ENCODE measurements at regions not wholly inside any gene's neighbourhood (a gene's known extent, or its start where the extent isn't known, plus 50 kb on each side); places are given as distances from the start of the nearest gene placed in this dataset.

DNA sequence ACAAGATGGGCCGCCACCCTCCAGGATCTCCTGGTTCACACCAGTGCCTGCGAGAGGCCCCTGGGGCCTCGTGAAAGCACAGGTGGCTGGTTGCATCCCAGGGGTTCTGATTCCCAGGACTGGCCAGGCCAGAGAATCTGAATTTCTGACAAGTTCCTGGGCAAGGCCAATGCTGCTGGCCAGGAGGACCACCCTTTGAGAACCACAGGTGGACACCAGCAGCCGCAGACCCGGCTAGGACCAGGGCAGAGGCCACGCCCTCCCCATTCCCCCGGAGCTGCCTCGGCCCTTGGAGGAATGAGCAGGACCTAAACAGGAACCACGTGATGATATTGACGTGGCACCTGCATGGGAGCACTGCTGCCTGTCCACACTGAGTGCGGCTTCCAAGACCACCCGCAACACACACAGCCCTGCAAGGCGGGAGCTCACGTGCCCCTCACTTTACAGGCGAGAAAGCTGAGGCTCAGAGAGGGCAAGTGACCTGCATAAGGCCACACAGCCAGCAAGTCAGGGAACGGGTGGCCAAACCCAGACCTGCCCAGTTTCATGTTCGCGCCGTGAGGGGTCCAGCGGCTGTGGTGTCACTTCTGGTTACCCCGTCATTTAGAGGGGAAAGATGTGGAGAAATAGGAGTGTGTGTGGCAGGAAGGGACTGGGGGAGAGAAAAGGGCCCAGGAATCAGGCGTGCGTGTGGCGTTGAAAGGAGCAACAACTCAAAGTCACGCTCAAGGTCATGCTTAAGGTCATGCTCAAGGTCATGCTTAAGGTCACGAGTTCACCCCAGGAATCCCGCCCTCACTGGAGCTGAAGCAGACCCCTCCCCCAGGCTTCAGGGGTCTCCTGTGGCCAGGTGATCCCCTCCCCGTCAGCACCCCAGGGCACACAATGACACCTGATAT lies 105.9 kb upstream of the IER5L start:
- no peak for DNase-seq (ENCODE audit: low read depth)

DNA sequence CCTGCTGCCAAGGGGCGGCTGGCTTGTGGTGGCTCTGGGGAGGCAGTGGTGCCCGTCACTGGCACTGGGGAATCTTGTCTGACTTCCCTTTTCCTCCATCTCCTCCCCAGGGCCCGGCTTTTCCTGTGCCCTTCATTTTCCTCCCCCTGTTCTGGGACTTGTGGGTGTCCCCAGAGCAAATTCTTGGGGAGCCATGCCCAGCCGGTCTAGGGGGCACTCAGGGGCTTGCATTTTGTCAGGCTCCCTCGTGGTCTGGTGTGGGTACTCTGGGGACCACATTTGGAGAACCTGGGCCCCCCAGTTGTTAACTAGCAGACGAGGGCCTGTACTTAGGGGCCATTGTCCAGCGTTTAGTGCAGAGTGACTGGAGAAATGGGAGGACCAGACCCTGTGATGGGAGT lies 105.2 kb upstream of the IER5L start:
- no peak for DNase-seq (ENCODE audit: low read depth)

DNA sequence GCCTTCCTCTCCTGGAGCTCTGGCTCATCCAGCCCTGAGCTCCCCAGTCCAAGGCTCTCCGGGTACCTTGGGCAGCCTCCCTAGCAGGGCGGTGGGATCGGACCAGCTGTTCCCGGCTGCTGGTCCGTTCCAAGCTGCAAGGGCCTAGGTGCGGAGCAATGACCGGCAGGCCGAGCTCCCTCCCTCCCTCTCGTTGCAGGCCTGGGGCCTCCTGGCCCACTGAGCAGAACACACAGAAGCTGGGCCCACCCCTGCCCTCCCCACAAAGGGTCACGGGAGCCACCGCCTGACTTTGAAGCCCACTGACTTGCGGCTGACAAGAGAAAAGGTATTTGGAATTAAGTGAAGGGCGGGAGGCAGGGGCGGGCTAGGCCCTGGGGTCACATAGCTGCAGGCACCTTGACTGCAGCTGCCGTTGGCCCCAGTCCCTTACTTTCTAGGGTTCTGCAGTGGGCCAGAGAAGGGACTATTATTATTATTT lies 104.7 kb upstream of the IER5L start:
- DNase-seq (ENCODE audit: low read depth): no peak

DNA sequence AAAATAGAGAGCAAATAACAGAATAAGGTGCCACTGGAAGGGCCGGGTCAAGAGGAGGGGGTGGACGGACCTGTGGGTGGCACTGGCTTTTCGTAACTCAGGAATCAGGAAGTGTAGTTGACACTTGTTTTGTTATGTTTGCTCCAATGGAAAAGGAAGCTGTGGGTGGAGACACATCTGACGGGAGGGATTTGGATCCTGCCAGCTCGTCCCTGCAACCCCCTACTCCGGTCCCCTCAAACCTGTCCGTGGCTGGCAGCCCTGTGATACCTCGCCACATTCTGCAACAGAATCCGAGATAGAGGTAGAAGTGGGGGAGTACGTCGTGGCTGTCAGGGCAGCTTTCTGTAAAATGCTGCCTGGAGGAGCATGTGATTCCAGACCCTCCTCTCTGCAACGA lies 104.2 kb upstream of the IER5L start:
- DNase-seq (ENCODE audit: low read depth): no peak

DNA sequence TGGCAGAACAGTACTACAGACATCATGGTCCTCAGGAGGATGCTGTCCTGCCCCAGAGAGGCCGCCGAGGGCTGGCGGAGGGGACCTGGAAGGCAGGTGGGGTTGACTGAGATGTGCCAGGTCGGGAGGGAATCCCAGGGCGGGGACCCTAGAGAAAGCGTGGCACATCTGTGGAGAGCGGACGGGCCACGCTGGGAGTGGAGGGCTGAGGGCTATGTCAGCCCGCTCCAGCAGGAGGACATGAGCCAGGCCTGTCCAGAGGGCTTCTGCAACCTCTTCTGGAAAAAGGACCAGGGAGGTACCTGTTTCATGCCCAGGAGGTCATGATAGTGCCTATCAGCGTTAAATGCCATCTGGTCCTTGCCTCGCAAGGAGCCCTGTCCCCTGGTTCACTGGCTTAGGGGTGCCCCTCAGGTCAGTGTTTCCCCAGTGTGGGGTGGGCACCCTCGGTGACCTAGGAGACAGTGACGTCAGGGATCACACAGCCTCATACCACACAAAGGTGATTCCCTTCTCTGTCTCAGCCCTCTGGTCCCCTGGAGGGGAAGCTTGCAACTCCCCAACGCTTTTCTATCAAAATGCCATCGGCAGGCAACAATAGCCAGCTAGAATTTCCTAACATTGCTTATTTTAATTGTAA lies 103.6 kb upstream of the IER5L start:
- no peak for DNase-seq (ENCODE audit: low read depth)

DNA sequence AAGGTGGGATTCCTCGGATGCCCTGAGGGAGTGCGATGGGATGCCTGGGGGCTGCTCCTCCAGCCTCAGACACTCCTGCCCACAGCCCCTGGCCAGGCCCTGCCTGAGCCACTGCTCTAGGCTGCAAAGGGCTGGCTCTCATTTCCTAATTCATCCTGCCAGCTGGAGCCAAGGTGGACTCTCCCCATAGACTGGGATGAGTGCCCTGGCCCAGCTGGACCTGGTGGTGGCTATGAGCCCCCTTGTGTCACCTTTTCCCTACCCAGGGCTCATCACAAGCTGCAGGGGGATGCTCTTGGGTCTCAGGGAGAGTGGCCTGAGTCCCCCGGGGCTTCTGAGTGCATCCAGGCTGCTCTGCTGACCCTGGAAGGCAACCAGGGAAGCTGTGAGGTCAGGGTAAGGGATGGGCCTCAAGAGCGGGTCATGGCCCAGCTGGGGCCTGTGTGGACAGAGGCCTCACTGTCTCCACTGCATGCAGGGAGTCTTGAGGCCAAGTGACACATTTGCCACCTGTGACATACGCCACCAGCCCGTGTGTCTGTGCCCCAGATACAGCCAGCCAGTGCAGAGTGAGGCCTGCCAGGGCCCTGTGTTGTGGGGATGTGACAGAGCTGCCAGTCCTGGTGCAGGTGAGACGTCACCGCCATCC lies 102.7 kb upstream of the IER5L start:
- no peak for DNase-seq (ENCODE audit: low read depth)

DNA sequence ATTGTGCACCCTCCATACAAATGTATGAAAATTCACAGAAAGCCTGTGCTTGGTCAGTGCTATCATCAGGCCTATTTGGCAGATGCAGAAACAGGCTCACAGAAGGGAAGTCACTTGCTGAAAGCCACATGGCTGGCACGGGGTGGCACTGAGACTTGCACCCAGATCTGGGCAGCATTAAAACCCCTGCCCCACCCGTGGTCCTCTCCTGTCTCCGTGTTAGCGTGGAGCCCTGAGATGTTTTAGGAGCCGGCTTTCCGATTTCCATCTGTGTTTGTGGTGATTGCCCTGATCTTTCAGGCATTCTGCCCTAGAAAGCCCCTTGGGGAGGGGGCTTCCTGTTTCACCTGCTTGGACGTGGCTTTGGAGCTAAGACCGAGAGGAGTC lies 102.2 kb upstream of the IER5L start:
- DNase-seq (ENCODE audit: low read depth): no peak

DNA sequence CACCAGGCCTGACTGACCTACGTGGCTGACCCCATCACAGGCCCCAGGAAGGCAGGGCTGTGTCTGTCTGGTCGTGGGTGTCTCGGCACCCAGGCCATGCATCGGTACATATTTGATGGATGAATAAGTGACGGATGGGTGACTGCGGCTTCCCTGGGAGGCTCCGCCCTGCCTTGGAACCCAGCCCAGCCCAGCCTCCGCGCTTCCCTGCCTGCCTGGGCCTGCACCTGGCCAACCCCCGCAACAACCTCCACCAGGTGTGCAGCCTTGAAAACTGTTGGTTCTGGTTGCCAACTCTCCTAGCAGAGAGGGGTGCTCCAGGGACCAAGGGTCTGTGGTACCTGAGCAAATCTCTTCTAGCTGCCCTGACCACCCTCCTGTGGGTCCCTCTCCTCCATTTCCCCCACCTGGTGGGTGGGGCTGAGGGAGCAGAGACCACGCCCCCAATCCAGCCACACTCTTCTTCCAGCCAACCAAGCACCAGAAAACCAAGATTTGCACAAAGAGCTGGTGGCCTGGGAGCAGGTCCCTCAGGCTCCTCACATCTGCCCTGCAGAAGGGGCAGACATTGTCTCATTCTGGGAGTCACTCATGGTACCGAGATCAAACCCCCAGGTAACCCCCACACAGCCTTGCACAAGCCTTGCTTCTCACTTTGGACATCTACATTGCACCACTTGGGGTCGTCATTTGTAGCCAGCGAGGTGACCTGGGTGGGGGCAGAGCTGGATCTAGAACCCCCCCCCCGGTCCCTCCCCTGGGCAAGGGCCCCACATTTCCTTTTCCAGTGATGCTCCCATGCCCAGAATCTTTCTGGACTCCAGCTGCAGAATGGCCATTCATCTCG lies 100.6 kb upstream of the IER5L start:
- DNase-seq (ENCODE audit: low read depth): no peak

DNA sequence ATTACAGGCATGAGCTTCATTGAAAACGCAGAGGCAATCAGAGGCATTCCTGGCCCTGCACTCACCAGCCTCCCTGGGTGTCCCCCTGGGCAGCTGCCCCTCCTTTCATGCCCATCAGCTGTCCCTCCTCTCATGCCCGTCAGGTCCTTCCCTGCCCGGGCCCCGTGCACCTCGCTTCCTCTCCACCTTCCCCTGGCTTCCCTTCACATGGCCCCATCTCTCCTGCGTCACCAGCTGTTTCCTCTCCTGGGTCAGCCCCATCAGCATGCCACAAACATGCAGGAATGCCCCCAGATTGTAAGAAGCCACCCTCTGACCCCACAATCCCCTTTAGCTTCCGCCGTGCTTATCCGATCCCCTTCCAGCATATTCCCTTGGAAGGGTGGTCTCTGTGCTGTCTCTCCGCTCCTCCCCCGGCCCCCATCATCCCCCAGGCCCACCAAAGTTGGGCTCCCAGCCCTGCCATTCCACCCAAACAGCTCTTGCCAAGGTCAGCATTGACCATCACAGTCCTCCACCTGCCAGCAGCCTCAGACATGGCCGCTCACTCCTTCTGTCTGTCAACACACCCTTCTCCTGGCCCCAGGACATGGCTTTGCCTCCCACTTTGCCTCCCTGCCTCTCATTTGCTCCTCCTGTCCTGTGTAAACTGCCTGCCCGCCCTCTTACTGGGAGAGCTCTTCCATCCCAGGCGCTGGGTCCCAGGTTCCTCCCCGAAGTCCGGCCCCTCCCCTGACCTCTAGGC lies 98.6 kb upstream of the IER5L start:
- DNase-seq (ENCODE audit: low read depth): no peak

DNA sequence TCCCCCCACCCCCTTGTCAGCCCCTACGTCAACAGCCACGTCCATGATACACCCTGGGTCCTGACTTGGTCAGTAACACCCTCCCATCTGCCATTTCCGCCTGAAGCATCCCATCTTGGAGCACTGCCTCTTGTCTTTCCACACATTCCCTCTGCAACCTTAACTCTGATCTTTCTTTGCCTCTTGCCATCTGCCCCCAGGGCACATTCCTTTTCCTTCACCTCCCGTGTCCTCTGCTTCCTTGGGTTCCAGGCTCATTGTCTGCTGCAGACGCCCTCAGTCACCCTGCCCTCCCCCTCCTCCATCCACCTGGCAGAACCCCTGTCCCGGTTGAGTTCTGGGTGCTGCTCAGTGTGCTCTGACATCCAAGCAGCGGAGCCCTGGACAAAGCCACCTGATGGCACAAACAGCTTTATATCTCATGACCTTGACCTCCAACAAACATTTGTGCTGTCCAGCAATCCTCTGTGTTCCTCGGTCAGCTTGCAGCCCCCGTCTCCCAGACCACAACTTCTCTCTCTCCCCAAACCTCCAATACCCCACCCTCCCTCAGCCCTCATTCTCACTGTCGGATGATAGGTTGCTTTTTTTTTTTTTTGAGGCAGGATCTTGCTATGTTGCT lies 97.7 kb upstream of the IER5L start:
- no peak for DNase-seq (ENCODE audit: low read depth)

DNA sequence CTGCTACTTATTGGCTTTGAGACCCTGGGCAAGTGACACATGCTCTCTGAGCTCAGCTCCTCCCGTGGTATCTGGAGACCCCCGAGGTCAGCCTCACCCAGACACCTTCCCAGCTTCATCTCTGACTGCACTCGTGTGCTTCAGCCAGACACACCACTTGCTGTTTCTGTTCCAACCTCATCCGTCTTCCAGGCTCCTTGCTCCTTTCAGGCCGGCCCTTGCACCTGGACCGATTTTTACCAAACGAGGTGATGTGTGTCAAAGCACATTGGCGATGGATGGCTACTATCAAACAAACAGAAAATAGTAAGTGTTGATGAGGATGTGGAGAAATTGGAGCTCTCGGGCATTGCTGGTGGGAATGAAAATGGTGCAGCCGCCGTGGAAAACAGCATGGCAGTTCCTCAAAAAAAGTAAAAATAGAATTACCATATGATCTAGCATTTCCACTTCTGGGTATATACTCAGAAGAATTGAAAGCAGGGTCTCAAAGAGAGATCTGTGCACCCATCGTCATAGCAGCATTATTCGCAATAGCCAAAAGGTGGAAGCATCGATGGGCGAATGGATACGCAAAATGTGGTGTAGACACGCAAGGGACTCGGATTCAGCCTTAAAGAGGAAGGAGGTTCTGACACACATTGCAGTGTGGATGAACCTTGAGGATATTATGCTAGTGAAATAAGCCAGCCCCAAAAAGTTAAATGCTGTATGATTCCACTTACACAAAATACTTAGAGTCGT lies 96.1 kb upstream of the IER5L start:
- DNase-seq (ENCODE audit: low read depth): no peak

DNA sequence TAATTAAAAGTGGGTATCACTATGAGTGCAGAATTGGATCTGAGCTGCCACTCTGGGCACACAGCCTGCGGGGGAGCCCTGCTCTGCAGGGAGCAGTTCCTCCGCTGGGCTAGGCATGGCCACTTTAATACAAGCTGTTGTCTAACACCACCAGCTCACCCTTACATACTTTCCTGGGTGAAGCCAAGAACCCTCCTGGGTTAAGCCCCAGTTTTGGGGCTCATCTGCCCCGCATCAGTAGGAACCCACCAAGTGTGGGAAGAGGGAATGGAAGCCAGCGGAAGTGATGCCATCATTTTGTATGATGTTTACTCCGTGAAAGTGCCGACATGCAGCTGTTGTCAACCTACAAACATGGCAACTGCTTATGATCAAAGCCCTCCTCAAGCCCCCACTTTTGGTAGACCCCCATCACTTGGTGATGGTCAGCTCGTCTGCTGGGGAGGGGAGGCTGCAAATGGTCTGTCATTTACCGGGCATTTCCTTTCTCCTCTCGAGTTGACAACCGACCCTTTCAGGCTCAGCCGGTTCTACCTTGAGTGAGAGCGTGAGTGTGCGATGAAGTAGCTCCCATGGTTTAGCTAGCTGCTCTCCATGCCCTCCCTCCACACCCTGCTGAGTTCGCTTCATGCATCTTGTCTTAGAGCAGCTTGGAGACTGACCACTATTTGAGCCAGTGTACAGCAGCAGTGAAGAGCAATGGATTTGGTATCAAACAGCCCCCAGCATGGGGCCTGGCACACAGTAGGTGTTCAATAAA lies 95.3 kb upstream of the IER5L start:
- DNase-seq (ENCODE audit: low read depth): no peak

DNA sequence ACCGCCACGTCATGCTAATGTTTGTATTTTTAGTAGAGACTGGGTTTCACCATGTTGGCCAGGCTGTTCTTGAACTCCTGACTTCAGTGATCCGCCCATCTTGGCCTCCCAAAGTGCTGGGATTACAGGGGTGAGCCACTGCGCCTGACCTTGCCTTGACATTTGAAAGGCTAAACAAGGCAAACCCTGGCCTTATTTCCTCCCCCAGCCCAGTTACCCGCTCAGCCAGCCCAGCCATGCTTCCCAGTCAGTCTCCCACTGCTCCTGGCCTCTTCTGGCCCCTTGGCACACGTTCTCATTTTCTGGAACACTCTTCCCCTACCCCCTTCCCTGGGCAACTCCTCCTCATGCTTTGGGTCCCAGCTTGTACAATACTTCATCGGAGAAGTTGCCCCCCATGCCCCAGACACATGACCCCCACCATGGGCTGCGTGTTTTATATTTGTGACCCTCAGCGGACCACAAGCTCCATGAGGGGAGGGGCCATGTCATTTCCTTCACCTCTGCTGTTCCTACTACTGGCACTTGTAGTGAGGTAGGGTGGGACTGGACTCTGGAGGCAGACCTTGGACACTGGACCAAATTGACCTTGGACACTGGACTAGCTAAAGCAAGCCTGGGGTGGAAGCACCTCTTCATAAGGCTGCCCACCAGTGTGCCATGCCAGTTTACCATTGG lies 94.4 kb upstream of the IER5L start:
- no peak for DNase-seq (ENCODE audit: low read depth)

DNA sequence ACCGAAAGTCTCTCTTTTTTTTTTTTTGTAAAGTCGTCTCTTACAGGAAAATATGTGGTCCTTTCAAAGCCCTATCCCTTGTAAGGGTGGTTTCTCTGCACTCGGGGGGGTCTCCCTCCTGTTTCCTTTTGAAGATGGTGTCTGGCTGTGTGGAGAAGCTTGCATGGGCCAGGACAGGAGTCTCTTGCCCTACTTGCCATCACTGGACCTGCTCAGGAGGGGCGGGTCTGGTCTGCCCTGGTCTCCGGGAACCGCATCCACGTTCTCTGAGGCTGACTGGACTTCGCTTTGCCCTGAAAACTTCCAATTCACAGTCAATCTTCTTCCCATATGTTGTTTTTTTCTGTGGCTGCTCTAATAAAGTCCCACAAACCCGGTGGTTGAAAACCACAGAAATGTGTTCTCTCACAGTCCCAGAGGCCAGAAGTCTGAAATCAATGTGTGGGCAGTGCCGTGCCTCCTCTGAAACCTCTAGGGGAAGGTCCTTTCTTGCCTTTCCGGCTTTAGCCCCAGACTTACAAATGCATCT lies 92.9 kb upstream of the IER5L start:
- no peak for DNase-seq (ENCODE audit: low read depth)

DNA sequence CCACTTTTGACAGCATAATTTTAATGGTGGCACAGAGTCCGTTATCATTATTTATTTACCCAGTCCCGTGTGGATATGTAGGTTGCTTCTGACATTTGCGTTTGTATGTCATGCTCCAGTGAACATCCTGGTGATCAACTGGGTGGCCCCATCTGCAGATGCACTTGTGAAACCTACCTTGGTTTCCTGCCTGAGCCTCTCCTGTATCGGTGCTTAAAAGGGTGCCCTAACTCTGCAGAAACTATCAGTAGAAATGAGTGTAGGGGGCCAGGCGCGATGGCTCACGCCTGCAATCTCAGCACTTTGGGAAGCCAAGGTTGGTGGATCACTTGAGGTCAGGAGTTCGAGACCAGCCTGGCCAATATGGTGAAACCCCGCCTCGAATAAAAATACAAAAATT lies 92.1 kb upstream of the IER5L start:
- no peak for DNase-seq (ENCODE audit: low read depth)

DNA sequence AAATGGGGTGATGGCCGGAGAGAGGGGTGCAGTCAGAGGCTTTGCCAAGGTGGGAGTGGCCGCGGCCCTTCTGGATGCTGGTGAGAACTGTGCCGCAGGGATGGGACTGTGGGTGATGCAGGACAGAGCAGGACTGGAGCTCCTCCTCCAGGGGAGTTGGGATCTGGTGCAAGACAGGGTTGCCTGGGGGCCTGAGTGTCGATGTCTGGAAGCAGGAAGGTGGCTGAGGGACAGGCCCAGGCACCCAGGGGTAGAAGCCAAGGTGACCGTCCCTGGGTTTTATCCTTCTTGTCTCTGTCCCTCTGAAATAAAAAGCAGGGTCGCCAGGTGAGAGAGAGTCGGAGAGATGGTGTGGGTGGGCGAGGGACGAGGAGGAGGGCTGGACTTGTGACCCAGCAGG lies 89.1 kb upstream of the IER5L start:
- DNase-seq (ENCODE audit: low read depth): no peak

DNA sequence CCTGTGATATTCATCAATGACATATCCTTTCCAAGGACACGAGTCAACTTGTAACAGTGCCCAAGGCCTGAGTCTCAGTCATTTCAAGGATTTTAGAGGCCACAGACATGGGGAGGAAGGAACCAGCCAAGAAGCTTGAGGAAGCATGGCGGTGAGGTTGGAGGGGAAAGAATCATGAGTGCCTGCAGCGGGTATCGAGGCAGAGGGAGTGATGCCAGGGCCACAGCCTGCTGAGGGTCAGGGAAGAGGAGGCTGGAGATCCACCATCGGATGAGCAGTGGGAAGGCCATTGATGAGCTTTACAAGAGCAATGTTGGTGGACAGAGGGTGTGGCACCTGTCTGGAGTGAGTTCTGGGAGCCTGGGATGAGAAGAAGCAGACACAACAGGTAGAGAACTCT lies 88.5 kb upstream of the IER5L start:
- no peak for DNase-seq (ENCODE audit: low read depth)

DNA sequence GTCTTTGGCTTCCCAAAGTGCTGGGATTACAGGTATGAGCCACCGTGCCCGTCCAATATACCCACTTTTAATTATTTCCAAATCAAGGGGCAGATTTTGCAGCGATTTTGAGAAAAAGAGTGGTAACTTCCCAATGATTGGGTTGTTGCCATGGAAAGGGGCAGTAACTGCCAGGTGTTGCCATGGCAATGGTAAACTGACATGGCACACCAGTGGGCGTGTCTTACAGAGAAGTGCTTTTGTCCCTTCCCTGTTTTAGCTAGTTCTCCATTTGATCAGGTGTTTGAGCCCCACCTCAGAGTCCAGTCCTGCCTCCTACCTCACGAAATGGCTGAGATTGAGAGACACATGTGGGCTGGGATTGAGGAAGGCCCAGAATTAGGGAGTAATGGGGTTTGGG lies 86.3 kb upstream of the IER5L start:
- no peak for DNase-seq (ENCODE audit: low read depth)

DNA sequence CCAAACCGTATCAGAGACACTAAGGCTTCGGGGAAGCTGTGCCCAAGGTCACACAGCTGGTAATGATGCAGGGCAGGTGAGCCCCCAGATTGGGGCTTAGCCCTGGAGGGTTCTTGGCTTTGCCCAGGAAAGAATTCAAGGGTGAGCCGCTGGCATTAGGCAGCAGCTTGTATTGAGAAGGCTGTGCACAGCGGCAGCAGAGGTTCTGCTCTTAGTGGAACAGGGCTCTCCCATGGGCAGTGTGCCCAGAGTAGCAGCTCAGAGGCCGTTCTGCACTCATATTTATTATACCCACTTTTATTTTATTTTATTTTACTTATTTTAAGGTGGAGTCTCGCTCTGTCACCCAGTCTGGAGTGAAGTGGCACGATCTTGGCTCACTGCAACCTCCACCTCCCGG lies 85.8 kb upstream of the IER5L start:
- no peak for DNase-seq (ENCODE audit: low read depth)
